Hepatocyte (in vitro differentiated cells): ENCODE measurements at regions not wholly inside any gene's neighbourhood (a gene's known extent, or its start where the extent isn't known, plus 50 kb on each side); places are given as distances from the start of the nearest gene placed in this dataset.

ENCODE experiments used
- DNase-seq: peaks from one replicate; pipeline ENCODE4 v3.0.0-alpha.2; 2016; ENCODE audit warnings: low spot score
- H2AFZ ChIP-seq: fragments of 200-600 bp; sonication (generic); 2 replicates; pipeline ENCODE4 v1.6.0; 2016; ENCODE audit warnings: antibody characterized with exemption, mild to moderate bottlenecking
- H3K27ac ChIP-seq: fragments of 200-600 bp; sonication (generic); 2 replicates; pipeline ENCODE4 v1.5.1; 2016; ENCODE audit warnings: mild to moderate bottlenecking
- H3K27me3 ChIP-seq: fragments of 200-600 bp; sonication (generic); 2 replicates; pipeline ENCODE4 v1.6.1; 2016
- H3K36me3 ChIP-seq: fragments of 200-600 bp; sonication (generic); replicated peaks from 2 replicates; pipeline ENCODE4 v1.5.1; 2016; ENCODE audit warnings: low read depth; ENCODE audit not compliant: insufficient read depth
- H3K4me1 ChIP-seq: fragments of 200-600 bp; sonication (generic); 2 replicates; pipeline ENCODE4 v1.5.1; 2016; ENCODE audit warnings: mild to moderate bottlenecking, moderate library complexity; ENCODE audit not compliant: insufficient read depth
- H3K4me2 ChIP-seq: fragments of 200-600 bp; sonication (generic); 2 replicates; pipeline ENCODE4 v1.6.0; 2016
- H3K4me3 ChIP-seq: fragments of 200-600 bp; sonication (generic); 2 replicates; pipeline ENCODE4 v1.5.1; 2016; ENCODE audit warnings: mild to moderate bottlenecking
- H3K79me2 ChIP-seq: fragments of 200-600 bp; sonication (generic); 2 replicates; pipeline ENCODE4 v1.6.0; 2017; ENCODE audit warnings: mild to moderate bottlenecking
- H3K9me2 ChIP-seq: fragments of 200-600 bp; sonication (generic); replicated peaks from 2 replicates; pipeline ENCODE4 v1.6.0; 2017; ENCODE audit warnings: mild to moderate bottlenecking; ENCODE audit not compliant: insufficient read depth
- H3K9me3 ChIP-seq: fragments of 200-600 bp; sonication (generic); 2 replicates; pipeline ENCODE4 v1.5.1; 2016; ENCODE audit warnings: low read depth, mild to moderate bottlenecking
- H4K20me1 ChIP-seq: fragments of 200-600 bp; sonication (generic); 2 replicates; pipeline ENCODE4 v1.6.0; 2016; ENCODE audit warnings: mild to moderate bottlenecking; ENCODE audit not compliant: insufficient read depth, poor library complexity, severe bottlenecking
- CTCF ChIP-seq: fragments of 200-600 bp; sonication (generic); IDR thresholded peaks from 2 replicates; pipeline ENCODE4 v1.5.1; 2016; ENCODE audit warnings: antibody characterized with exemption, mild to moderate bottlenecking; ENCODE audit not compliant: poor library complexity
- EZH2 ChIP-seq: fragments of 200-600 bp; sonication (generic); IDR thresholded peaks from 2 replicates; pipeline ENCODE4 v1.6.1; 2016; ENCODE audit warnings: antibody characterized with exemption, mild to moderate bottlenecking, borderline replicate concordance
- EZH2phosphoT487 ChIP-seq: fragments of 200-600 bp; sonication (generic); IDR thresholded peaks from one replicate; pipeline ENCODE4 v1.6.1; 2018; ENCODE audit warnings: antibody characterized with exemption, mild to moderate bottlenecking, low read depth, moderate library complexity; ENCODE audit not compliant: unreplicated experiment, severe bottlenecking
- WGBS: methylation state at CpG from one replicate; pipeline ENCODE4 v1.1.6; 2016; ENCODE audit warnings: low lambda C conversion rate; ENCODE audit errors: missing lambda C conversion rate; 5-methylcytosine and 5-hydroxymethylcytosine counted together

GRCh38 chrX:8869812-8870211 is 68.6 kb upstream of the FAM9A start:
- no peak overlapping the region for H3K27ac ChIP-seq
- no peaks in the 10 kb centered on the region for H3K79me2 ChIP-seq
- H3K9me3 ChIP-seq = no peaks in the 10 kb centered on the region
- H4K20me1 ChIP-seq = no peaks in the 10 kb centered on the region
- H3K9me2 ChIP-seq = no peaks in the 10 kb centered on the region
- H2AFZ ChIP-seq = no peak overlapping the region
- H3K36me3 ChIP-seq = no peaks in the 10 kb centered on the region
- H3K4me3 ChIP-seq = no peak overlapping the region
- H3K4me2 ChIP-seq = no peak overlapping the region
- H3K27me3 ChIP-seq = no peaks in the 10 kb centered on the region
- no peak for DNase-seq
- TF ChIP-seq EZH2 (no peak), CTCF (no peak), EZH2phosphoT487 (no peak)
- no peaks in the 10 kb centered on the region for H3K4me1 ChIP-seq

GRCh38 chrX:8868906-8869305 is 67.7 kb upstream of the FAM9A start:
- Histone ChIP-seq H3K9me3 (no peaks in the 10 kb centered on the region), H4K20me1 (no peaks in the 10 kb centered on the region), H3K4me2 (no peak overlapping the region), H3K4me1 (no peaks in the 10 kb centered on the region), H3K27me3 (no peaks in the 10 kb centered on the region), H3K27ac (no peak overlapping the region), H3K9me2 (no peaks in the 10 kb centered on the region), H3K4me3 (no peak overlapping the region), H3K36me3 (no peaks in the 10 kb centered on the region), H2AFZ (no peak overlapping the region), H3K79me2 (no peaks in the 10 kb centered on the region)
- 67% methylated on average over 3 of the region's 3 CpGs for WGBS
- peak; percentile 42 for TF ChIP-seq CTCF
- no peak for TF ChIP-seq EZH2
- no peak for DNase-seq

- H2AFZ ChIP-seq = no peak overlapping the region
- no peaks in the 10 kb centered on the region for H3K27me3 ChIP-seq
- no peaks in the 10 kb centered on the region for H3K9me2 ChIP-seq
- no peaks in the 10 kb centered on the region for H3K79me2 ChIP-seq
- 59% methylated on average over 5 of the region's 5 CpGs for WGBS
- no peak overlapping the region for H3K4me2 ChIP-seq
- no peak overlapping the region for H3K27ac ChIP-seq
- no peak for DNase-seq
- H3K36me3 ChIP-seq = no peaks in the 10 kb centered on the region
- H3K4me3 ChIP-seq = no peak overlapping the region
- H3K4me1 ChIP-seq = no peaks in the 10 kb centered on the region
- no peaks in the 10 kb centered on the region for H4K20me1 ChIP-seq
- H3K9me3 ChIP-seq = no peaks in the 10 kb centered on the region
- TF ChIP-seq EZH2phosphoT487 = no peak
- no peak for TF ChIP-seq CTCF
- no peak for TF ChIP-seq EZH2
Measured at GRCh38 chrX:8868070-8868773, 67.0 kb upstream of the FAM9A start.

GRCh38 chrX:8867406-8867805 is 66.2 kb upstream of the FAM9A start:
- no peak overlapping the region for H2AFZ ChIP-seq
- H3K4me1 ChIP-seq = no peaks in the 10 kb centered on the region
- no peak overlapping the region for H3K4me3 ChIP-seq
- no peaks in the 10 kb centered on the region for H4K20me1 ChIP-seq
- no peaks in the 10 kb centered on the region for H3K27me3 ChIP-seq
- no peaks in the 10 kb centered on the region for H3K9me2 ChIP-seq
- no peaks in the 10 kb centered on the region for H3K9me3 ChIP-seq
- DNase-seq = no peak
- no peak overlapping the region for H3K27ac ChIP-seq
- no peak overlapping the region for H3K4me2 ChIP-seq
- no peaks in the 10 kb centered on the region for H3K79me2 ChIP-seq
- H3K36me3 ChIP-seq = no peaks in the 10 kb centered on the region
- 46% methylated on average over 2 of the region's 2 CpGs for WGBS
- TF ChIP-seq EZH2phosphoT487 (no peak), EZH2 (no peak), CTCF (no peak)
